Activated CD4-positive, alpha-beta T cell treated with anti-CD3 and anti-CD28 coated beads, Interleukin-2, amount 10 ng/mL, durations not matched to agents 7 days and 5 days (primary cell): ENCODE measurements at regions not wholly inside any gene's neighbourhood (a gene's known extent, or its start where the extent isn't known, plus 50 kb on each side); places are given as distances from the start of the nearest gene placed in this dataset.
"Not testable (repeated sequence)": the region's sequence is repeated elsewhere in the genome, so short reads cannot be mapped to it uniquely, and the experiment has no call there.

Experiments
- CTCF ChIA-PET: fragments of 350-600 bp; sonication (Branson Sonifier 250); formaldehyde crosslinking; loops from one replicate; lab custom pipeline; 2021; ENCODE audit warnings: antibody characterized with exemption; lab: Charles Lee
- POLR2A ChIA-PET: fragments of 350-600 bp; sonication (Branson Sonifier 250); formaldehyde crosslinking; loops from one replicate; lab custom pipeline; 2021; ENCODE audit warnings: antibody characterized with exemption; lab: Charles Lee
- DNase-seq: peaks from one replicate; pipeline ENCODE4 v3.0.0-alpha.2; 2020
- H3K27ac Mint-ChIP-seq: one replicate; pipeline ENCODE4 v1.8.0; 2021; ENCODE audit warnings: mild to moderate bottlenecking, moderate library complexity, mixed read lengths
- H3K27me3 Mint-ChIP-seq: one replicate; pipeline ENCODE4 v1.8.0; 2021; ENCODE audit warnings: mixed read lengths
- H3K36me3 Mint-ChIP-seq: one replicate; pipeline ENCODE4 v1.8.0; 2021; ENCODE audit warnings: low read depth, mixed read lengths
- H3K4me1 Mint-ChIP-seq: one replicate; pipeline ENCODE4 v1.8.0; 2021; ENCODE audit warnings: mixed read lengths
- H3K4me3 Mint-ChIP-seq: one replicate; pipeline ENCODE4 v1.8.0; 2021; ENCODE audit warnings: mild to moderate bottlenecking, moderate library complexity, mixed read lengths
- H3K9me3 Mint-ChIP-seq: one replicate; pipeline ENCODE4 v1.8.0; 2021; ENCODE audit warnings: mixed read lengths

- H3K36me3 Mint-ChIP-seq, POLR2A ChIA-PET, CTCF ChIA-PET, DNase-seq, H3K27ac Mint-ChIP-seq, H3K4me1 Mint-ChIP-seq, H3K4me3 Mint-ChIP-seq, H3K9me3 Mint-ChIP-seq: not testable (repeated sequence)
- H3K27me3 Mint-ChIP-seq: peaks cover 24% of the 10 kb centered on the region
Measured at GRCh38 chr9:62843706-62844290, 1654.0 kb downstream of the SPATA31A7 start.

GRCh38 chr9:62844681-62845185 lies 1654.9 kb downstream of the SPATA31A7 start:
- not testable (repeated sequence) for H3K27ac Mint-ChIP-seq, H3K36me3 Mint-ChIP-seq, H3K4me3 Mint-ChIP-seq

GRCh38 chr9:62848258-62848657 lies 1658.4 kb downstream of the SPATA31A7 start:
- H3K4me3 Mint-ChIP-seq, H3K4me1 Mint-ChIP-seq, CTCF ChIA-PET, H3K27ac Mint-ChIP-seq, POLR2A ChIA-PET, H3K9me3 Mint-ChIP-seq, DNase-seq, H3K36me3 Mint-ChIP-seq: not testable (repeated sequence)
- H3K27me3 Mint-ChIP-seq: peaks cover 18% of the 10 kb centered on the region

More at GRCh38 chr9:62844681-62845185, 1654.9 kb downstream of the SPATA31A7 start:
- DNase-seq, H3K4me1 Mint-ChIP-seq, CTCF ChIA-PET, POLR2A ChIA-PET, H3K9me3 Mint-ChIP-seq: not testable (repeated sequence)
- peaks cover 25% of the 10 kb centered on the region for H3K27me3 Mint-ChIP-seq

- POLR2A ChIA-PET, H3K4me1 Mint-ChIP-seq, DNase-seq, H3K9me3 Mint-ChIP-seq, H3K4me3 Mint-ChIP-seq, H3K36me3 Mint-ChIP-seq, CTCF ChIA-PET, H3K27ac Mint-ChIP-seq: not testable (repeated sequence)
- peaks cover 21% of the 10 kb centered on the region for H3K27me3 Mint-ChIP-seq
Measured at GRCh38 chr9:62849991-62850390, 1660.2 kb downstream of the SPATA31A7 start.

- H3K36me3 Mint-ChIP-seq, POLR2A ChIA-PET, H3K9me3 Mint-ChIP-seq, CTCF ChIA-PET, H3K27ac Mint-ChIP-seq, H3K4me1 Mint-ChIP-seq, DNase-seq, H3K4me3 Mint-ChIP-seq: not testable (repeated sequence)
- peaks cover 15% of the 10 kb centered on the region for H3K27me3 Mint-ChIP-seq
Measured at GRCh38 chr9:62857280-62857679, 1667.4 kb downstream of the SPATA31A7 start.

GRCh38 chr9:62858240-62858639 lies 1668.4 kb downstream of the SPATA31A7 start:
- H3K36me3 Mint-ChIP-seq, H3K4me3 Mint-ChIP-seq, H3K27ac Mint-ChIP-seq, POLR2A ChIA-PET, DNase-seq, H3K9me3 Mint-ChIP-seq, CTCF ChIA-PET, H3K4me1 Mint-ChIP-seq: not testable (repeated sequence)
- H3K27me3 Mint-ChIP-seq: peaks cover 20% of the 10 kb centered on the region

- H3K36me3 Mint-ChIP-seq, H3K27ac Mint-ChIP-seq, CTCF ChIA-PET, DNase-seq, H3K9me3 Mint-ChIP-seq, POLR2A ChIA-PET, H3K4me3 Mint-ChIP-seq, H3K4me1 Mint-ChIP-seq: not testable (repeated sequence)
- H3K27me3 Mint-ChIP-seq: peaks cover 38% of the 10 kb centered on the region
Measured at GRCh38 chr9:62860939-62861860, 1671.4 kb downstream of the SPATA31A7 start.

- H3K27me3 Mint-ChIP-seq: peaks cover 45% of the 10 kb centered on the region
- DNase-seq, H3K27ac Mint-ChIP-seq, H3K4me3 Mint-ChIP-seq, CTCF ChIA-PET, H3K36me3 Mint-ChIP-seq, POLR2A ChIA-PET, H3K4me1 Mint-ChIP-seq, H3K9me3 Mint-ChIP-seq: not testable (repeated sequence)
Measured at GRCh38 chr9:62862180-62862579, 1672.3 kb downstream of the SPATA31A7 start.

GRCh38 chr9:62863319-62863718 lies 1673.5 kb downstream of the SPATA31A7 start:
- H3K36me3 Mint-ChIP-seq, DNase-seq, POLR2A ChIA-PET, H3K9me3 Mint-ChIP-seq, H3K27ac Mint-ChIP-seq, CTCF ChIA-PET, H3K4me1 Mint-ChIP-seq, H3K4me3 Mint-ChIP-seq: not testable (repeated sequence)
- peaks cover 47% of the 10 kb centered on the region for H3K27me3 Mint-ChIP-seq

GRCh38 chr9:62863867-62864266 lies 1674.0 kb downstream of the SPATA31A7 start:
- H3K36me3 Mint-ChIP-seq, CTCF ChIA-PET, H3K9me3 Mint-ChIP-seq, POLR2A ChIA-PET, H3K27ac Mint-ChIP-seq, DNase-seq, H3K4me3 Mint-ChIP-seq, H3K4me1 Mint-ChIP-seq: not testable (repeated sequence)
- peaks cover 48% of the 10 kb centered on the region for H3K27me3 Mint-ChIP-seq

- DNase-seq, H3K36me3 Mint-ChIP-seq, CTCF ChIA-PET, POLR2A ChIA-PET, H3K27ac Mint-ChIP-seq, H3K4me1 Mint-ChIP-seq, H3K9me3 Mint-ChIP-seq, H3K4me3 Mint-ChIP-seq: not testable (repeated sequence)
- peaks cover 51% of the 10 kb centered on the region for H3K27me3 Mint-ChIP-seq
Measured at GRCh38 chr9:62864481-62865469, 1674.9 kb downstream of the SPATA31A7 start.

GRCh38 chr9:62869061-62869460 lies 1679.2 kb downstream of the SPATA31A7 start:
- H3K27ac Mint-ChIP-seq, H3K4me3 Mint-ChIP-seq, POLR2A ChIA-PET, H3K9me3 Mint-ChIP-seq, CTCF ChIA-PET, H3K4me1 Mint-ChIP-seq, H3K36me3 Mint-ChIP-seq, DNase-seq: not testable (repeated sequence)
- H3K27me3 Mint-ChIP-seq: peaks cover 42% of the 10 kb centered on the region
